HepG2 (cell line): ENCODE measurements at regions not wholly inside any gene's neighbourhood (a gene's known extent, or its start where the extent isn't known, plus 50 kb on each side); places are given as distances from the start of the nearest gene placed in this dataset.
A peak's percentile ranks its signal among the peaks of the same experiment; 100 is the strongest.
"Not testable (repeated sequence)": the region's sequence is repeated elsewhere in the genome, so short reads cannot be mapped to it uniquely, and the experiment has no call there.

Source experiments
- ATAC-seq: fragments of 200-7000 bp; cut with Tn5 transposase; 3 replicates; pipeline ENCODE4 v1.9.1; 2020; ENCODE audit warnings: mild to moderate bottlenecking, moderate library complexity
- BruUV-seq: library from RNA; stranded (reverse); fragments of 400-500 nt; replicated peaks from 2 replicates; lab custom pipeline; 2021; lab: Mats Ljungman, UMichigan
- CTCF ChIA-PET: fragments of 300-600 bp; formaldehyde crosslinking; extraction: SDS; loops from one replicate; lab custom pipeline; 2021; ENCODE audit warnings: low total read pairs, inconsistent platforms, low intra/inter-chr PET ratio; lab: Yijun Ruan, JAX
- POLR2A ChIA-PET: fragments of 350-600 bp; sonication (Branson Sonifier 250); formaldehyde crosslinking; loops from one replicate; lab custom pipeline; 2020; ENCODE audit warnings: antibody characterized with exemption, inconsistent platforms; lab: Yijun Ruan, JAX
- DNase-seq: peaks from one replicate; pipeline ENCODE4 v3.0.0-alpha.2; 2015; ENCODE audit warnings: low spot score
- FAIRE-seq: peaks from 3 replicates; lab custom pipeline; 2011; peaks lifted over from hg19 to GRCh38; lab: Jason Lieb, UNC
- H2AFZ ChIP-seq: one replicate; pipeline ENCODE4 v1.6.1; 2011; ENCODE audit warnings: low read length, inconsistent platforms
- H3K27ac ChIP-seq: fragments of 300-600 bp; 3 replicates; pipeline ENCODE4 v1.8.0; 2011; ENCODE audit warnings: mixed run types, mild to moderate bottlenecking, mixed read lengths, low read length, inconsistent platforms; ENCODE audit not compliant: insufficient read depth; ENCODE audit errors: extremely low read length
- H3K27me3 ChIP-seq, 2 experiments: fragments of 200-600 bp in 1 of 2; 2 replicates in 1 of 2; 3 replicates in 1 of 2; pipeline versions ENCODE4 v1.6.0 to v1.8.0; 2011; ENCODE audit warnings: low read length in 2 of 2, mild to moderate bottlenecking in 2 of 2, moderate library complexity in 2 of 2, inconsistent platforms in 1 of 2; ENCODE audit not compliant: insufficient read depth in 2 of 2, control insufficient read depth in 1 of 2
- H3K36me3 ChIP-seq, 2 experiments: fragments of 200-600 bp in 1 of 2; replicated peaks in 1 of 2; 2 replicates in 1 of 2; 3 replicates in 1 of 2; pipeline versions ENCODE4 v1.5.1 to v1.8.0; 2011; ENCODE audit warnings: low read length in 2 of 2, inconsistent platforms in 1 of 2; ENCODE audit not compliant: insufficient read depth in 2 of 2, control insufficient read depth in 1 of 2
- H3K4me1 ChIP-seq: 2 replicates; pipeline ENCODE4 v1.5.1; 2012; ENCODE audit warnings: low read length, inconsistent platforms; ENCODE audit not compliant: insufficient read depth
- H3K4me2 ChIP-seq: 2 replicates; pipeline ENCODE4 v1.6.0; 2011; ENCODE audit warnings: low read depth, low read length, inconsistent platforms
- H3K4me3 ChIP-seq, 3 experiments: fragments of 200-600 bp in 1 of 3; sonication (generic), shearing (Covaris generic) in 1 of 3; replicated peaks in 1 of 3; 2 replicates each; pipeline ENCODE4 v1.5.1; 2011 to 2016; ENCODE audit warnings: low read length in 3 of 3, inconsistent platforms in 2 of 3, low read depth in 2 of 3, mild to moderate bottlenecking in 2 of 3, control low read depth in 1 of 3, mixed read lengths in 1 of 3; ENCODE audit not compliant: insufficient read depth in 1 of 3
- H3K79me2 ChIP-seq: one replicate; pipeline ENCODE4 v1.6.1; 2011; ENCODE audit warnings: low read length, inconsistent platforms; ENCODE audit not compliant: insufficient read depth
- H3K9ac ChIP-seq: 2 replicates; pipeline ENCODE4 v1.6.0; 2011; ENCODE audit warnings: mild to moderate bottlenecking, low read depth, low read length, inconsistent platforms; ENCODE audit not compliant: insufficient read depth
- H3K9me3 ChIP-seq: 2 replicates; pipeline ENCODE4 v1.5.1; 2012; ENCODE audit warnings: mild to moderate bottlenecking, low read length
- H4K20me1 ChIP-seq: 2 replicates; pipeline ENCODE4 v1.6.0; 2011; ENCODE audit warnings: inconsistent platforms, mild to moderate bottlenecking, low read length, moderate library complexity; ENCODE audit not compliant: insufficient read depth
- RAD21 ChIP-seq: fragments of 450-650 bp; formaldehyde crosslinking; IDR thresholded peaks from 2 replicates; pipeline ENCODE4 v1.5.0; 2020; ENCODE audit warnings: mild to moderate bottlenecking
- STAG1 ChIP-seq: sonication (generic); formaldehyde crosslinking; IDR thresholded peaks from 2 replicates; pipeline ENCODE4 v1.4.0; 2020; ENCODE audit warnings: missing genetic modification reagents
- ZFX ChIP-seq: sonication (generic); formaldehyde crosslinking; IDR thresholded peaks from 2 replicates; pipeline ENCODE4 v1.4.0; 2020; ENCODE audit warnings: mild to moderate bottlenecking, low read depth, missing genetic modification reagents, moderate library complexity
- ZSCAN31 ChIP-seq: sonication (generic); formaldehyde crosslinking; IDR thresholded peaks from 2 replicates; pipeline ENCODE4 v1.5.0; 2020; ENCODE audit warnings: low read depth, mild to moderate bottlenecking, missing genetic modification reagents
- WGBS: methylation state at CpG from one replicate; pipeline ENCODE4 v1.1.6; 2017; ENCODE audit warnings: low lambda C conversion rate; 5-methylcytosine and 5-hydroxymethylcytosine counted together
- in situ Hi-C: cut with HindIII; loops from 2 replicates; pipeline ENCODE4 v1.10.0; 2017; ENCODE audit warnings: low pct_unique_long_range_greater_than_20kb; ENCODE audit not compliant: extremely low pct_ligation_motif_present
- intact Hi-C: fragments of 100-400 bp; cut with micrococcal nuclease; formaldehyde crosslinking; loops from one replicate; pipeline ENCODE4 v1.10.0; 2022; ENCODE audit not compliant: unreplicated experiment
- TF ChIP-seq, protein P1 (sequence below): sonication (generic); formaldehyde crosslinking; IDR thresholded peaks from 2 replicates; pipeline ENCODE4 v1.5.0; 2020; ENCODE audit warnings: mild to moderate bottlenecking, missing genetic modification reagents, moderate library complexity

DNA sequence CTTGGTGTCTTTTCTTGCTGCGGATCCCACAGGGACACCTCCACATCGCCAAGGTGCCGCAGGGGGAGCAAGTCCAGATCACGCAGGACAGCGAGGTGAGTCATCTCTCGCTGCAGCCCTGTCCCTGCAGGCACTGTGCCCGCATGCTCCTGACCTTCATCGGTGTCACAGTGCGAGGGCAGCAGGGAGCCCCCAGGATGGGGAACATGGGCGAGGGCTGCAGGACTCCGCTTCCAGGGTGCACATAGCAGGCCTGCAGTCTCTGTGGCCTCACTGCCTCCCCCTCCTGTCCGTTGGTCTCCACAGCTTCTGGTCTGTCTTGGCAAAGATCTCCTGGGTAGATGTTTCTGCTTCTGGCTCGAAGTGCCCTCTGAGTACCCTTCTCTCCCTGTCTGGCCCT, 71.2 kb upstream of the CRYM start:
- H3K9me3 ChIP-seq, H3K27me3 ChIP-seq, H3K4me2 ChIP-seq, H3K36me3 ChIP-seq, H3K9ac ChIP-seq, H3K79me2 ChIP-seq, H3K4me1 ChIP-seq, H3K27ac ChIP-seq, in situ Hi-C loops, H2AFZ ChIP-seq, BruUV-seq, FAIRE-seq, DNase-seq, POLR2A ChIA-PET, CTCF ChIA-PET, H4K20me1 ChIP-seq, H3K4me3 ChIP-seq: not testable (repeated sequence)
- intact Hi-C loops: loop anchor here (5.0 kb wide), 1 partner anchor 192 kb away; the partner anchor contains the start of gene LDAF1
- ATAC-seq: peak; percentile 80
- WGBS: 79% methylated on average over 12 of the region's 13 CpGs
- TF ChIP-seq ZFX (CRISPR knock-in tag): 0 out of 2 replicates have a peak, but pooled peaks have one; percentile 32
- peak; percentile 50 for TF ChIP-seq STAG1 (CRISPR knock-in tag)
- TF ChIP-seq, protein P1, sequence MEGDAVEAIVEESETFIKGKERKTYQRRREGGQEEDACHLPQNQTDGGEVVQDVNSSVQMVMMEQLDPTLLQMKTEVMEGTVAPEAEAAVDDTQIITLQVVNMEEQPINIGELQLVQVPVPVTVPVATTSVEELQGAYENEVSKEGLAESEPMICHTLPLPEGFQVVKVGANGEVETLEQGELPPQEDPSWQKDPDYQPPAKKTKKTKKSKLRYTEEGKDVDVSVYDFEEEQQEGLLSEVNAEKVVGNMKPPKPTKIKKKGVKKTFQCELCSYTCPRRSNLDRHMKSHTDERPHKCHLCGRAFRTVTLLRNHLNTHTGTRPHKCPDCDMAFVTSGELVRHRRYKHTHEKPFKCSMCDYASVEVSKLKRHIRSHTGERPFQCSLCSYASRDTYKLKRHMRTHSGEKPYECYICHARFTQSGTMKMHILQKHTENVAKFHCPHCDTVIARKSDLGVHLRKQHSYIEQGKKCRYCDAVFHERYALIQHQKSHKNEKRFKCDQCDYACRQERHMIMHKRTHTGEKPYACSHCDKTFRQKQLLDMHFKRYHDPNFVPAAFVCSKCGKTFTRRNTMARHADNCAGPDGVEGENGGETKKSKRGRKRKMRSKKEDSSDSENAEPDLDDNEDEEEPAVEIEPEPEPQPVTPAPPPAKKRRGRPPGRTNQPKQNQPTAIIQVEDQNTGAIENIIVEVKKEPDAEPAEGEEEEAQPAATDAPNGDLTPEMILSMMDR (CRISPR knock-in tag): peak; percentile 51
- peak; percentile 47; the same call in 1 of the 2 replicates for TF ChIP-seq RAD21 (CRISPR knock-in tag)
- 0 out of 2 replicates have a peak, but pooled peaks have one; percentile 32 for TF ChIP-seq ZSCAN31 (CRISPR knock-in tag)

DNA sequence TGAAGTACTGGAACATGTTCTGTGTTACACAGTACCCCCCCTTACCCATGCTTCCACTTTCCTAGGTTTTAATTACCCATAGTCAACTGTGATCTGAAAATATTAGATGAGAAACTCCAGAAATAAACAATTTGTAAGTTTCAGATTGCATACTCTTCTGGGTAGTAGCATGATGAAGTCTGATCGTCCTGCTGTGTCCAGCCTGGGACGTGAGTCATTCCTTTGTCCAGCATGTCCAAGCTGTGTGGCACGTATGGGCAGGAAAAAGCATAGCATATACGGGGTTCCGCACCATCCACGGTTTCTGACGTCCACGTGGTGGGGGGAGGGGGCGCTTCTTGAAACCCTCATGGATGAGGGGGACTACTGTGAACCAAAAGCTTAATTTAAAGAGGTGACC, 70.7 kb upstream of the CRYM start:
- 64% methylated on average over 9 of the region's 9 CpGs for WGBS
- DNase-seq, BruUV-seq, H3K4me1 ChIP-seq, CTCF ChIA-PET, H4K20me1 ChIP-seq, in situ Hi-C loops, H3K36me3 ChIP-seq, H2AFZ ChIP-seq, H3K9me3 ChIP-seq, H3K9ac ChIP-seq, FAIRE-seq, H3K79me2 ChIP-seq, H3K27ac ChIP-seq, H3K4me2 ChIP-seq, ATAC-seq, POLR2A ChIA-PET, H3K27me3 ChIP-seq, H3K4me3 ChIP-seq: not testable (repeated sequence)
- intact Hi-C loops: loop anchor here (5.0 kb wide), 1 partner anchor 192 kb away; the partner anchor contains the start of gene LDAF1

DNA sequence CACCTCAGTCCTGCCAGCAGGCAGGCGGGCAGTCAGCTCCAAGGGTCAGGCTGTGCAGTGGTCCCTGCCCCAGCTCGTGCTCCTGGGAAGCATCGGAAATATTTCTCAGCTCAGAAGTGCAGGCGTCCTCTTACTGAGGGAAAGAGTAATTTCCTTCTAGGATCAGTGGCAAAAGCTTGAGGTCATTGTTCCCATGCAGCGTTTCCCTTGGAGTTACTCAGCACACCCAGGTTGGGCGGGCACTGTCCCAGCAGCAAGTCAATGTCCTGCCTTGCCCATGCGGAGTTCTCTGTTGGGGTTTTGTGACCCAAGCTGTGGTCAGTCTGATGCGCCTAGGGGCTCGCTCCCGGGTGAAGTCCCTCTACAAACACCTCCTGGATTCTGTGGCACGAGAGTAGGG, 69.4 kb upstream of the CRYM start:
- ATAC-seq, BruUV-seq, H3K4me3 ChIP-seq, H3K36me3 ChIP-seq, H3K27me3 ChIP-seq, H3K4me2 ChIP-seq, H3K79me2 ChIP-seq, H3K9ac ChIP-seq, H3K27ac ChIP-seq, H2AFZ ChIP-seq, POLR2A ChIA-PET, H4K20me1 ChIP-seq, CTCF ChIA-PET, H3K9me3 ChIP-seq, in situ Hi-C loops, FAIRE-seq, DNase-seq, H3K4me1 ChIP-seq: not testable (repeated sequence)
- WGBS: 81% methylated on average over 9 of the region's 11 CpGs
- intact Hi-C loops: loop anchor here (5.0 kb wide), 1 partner anchor 190 kb away; the partner anchor contains the start of gene LDAF1
